ENCODE measurements at regions not wholly inside any gene's neighbourhood (a gene's known extent, or its start where the extent isn't known, plus 50 kb on each side); places are given as distances from the start of the nearest gene placed in this dataset.

DNA sequence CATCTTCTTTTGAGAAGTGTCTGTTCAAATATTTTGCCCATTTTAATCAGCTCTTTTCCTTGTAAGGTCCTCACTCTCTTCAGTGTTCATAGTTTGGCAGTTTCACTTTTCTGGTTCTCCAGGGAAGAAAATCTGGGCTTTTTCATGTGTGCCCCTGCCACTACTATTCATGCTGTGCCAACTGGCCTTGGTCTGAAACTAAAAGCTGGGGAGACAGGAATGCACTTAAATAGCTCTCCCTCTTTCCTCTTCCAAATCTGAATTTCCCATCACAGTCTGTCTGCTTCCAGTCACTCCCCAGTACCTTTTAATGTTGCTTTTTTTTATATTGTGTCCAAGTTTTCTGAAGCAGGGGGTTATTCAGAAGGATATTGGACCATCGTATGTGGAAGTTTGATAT, 574.3 kb upstream of the POU3F3 start:
- Histone ChIP-seq H4K20me1 (ENCODE audit: insufficient read depth) (no peaks in the 10 kb centered on the region), H3K79me2 (replicated peaks; ENCODE audit: insufficient read depth, low read length) (no peaks in the 10 kb centered on the region), H3K27me3 (ENCODE audit: insufficient read depth, low read depth, low read length) (no peaks in the 10 kb centered on the region), H3K9me2 (ENCODE audit: insufficient read depth, low read length) (no peaks in the 10 kb centered on the region), H3F3A (ENCODE audit: insufficient read depth, low read length, poor library complexity, severe bottlenecking) (no peaks in the 10 kb centered on the region), H3K27ac (ENCODE audit: low read length) (no peak overlapping the region), H2AFZ (ENCODE audit: low read depth, low read length) (no peak overlapping the region), H3K4me3 (ENCODE audit: low read length) (no peak overlapping the region), H3K9me3 (ENCODE audit: low read length) (no peaks in the 10 kb centered on the region), H3K9ac (ENCODE audit: low read length) (no peak overlapping the region), H3K4me2 (ENCODE audit: low read length) (no peak overlapping the region), H3K36me3 (ENCODE audit: insufficient read depth, low read length) (no peaks in the 10 kb centered on the region)
- TF ChIP-seq RAD21 (conservative IDR thresholded peaks at IDR 0.05): no peak

DNA sequence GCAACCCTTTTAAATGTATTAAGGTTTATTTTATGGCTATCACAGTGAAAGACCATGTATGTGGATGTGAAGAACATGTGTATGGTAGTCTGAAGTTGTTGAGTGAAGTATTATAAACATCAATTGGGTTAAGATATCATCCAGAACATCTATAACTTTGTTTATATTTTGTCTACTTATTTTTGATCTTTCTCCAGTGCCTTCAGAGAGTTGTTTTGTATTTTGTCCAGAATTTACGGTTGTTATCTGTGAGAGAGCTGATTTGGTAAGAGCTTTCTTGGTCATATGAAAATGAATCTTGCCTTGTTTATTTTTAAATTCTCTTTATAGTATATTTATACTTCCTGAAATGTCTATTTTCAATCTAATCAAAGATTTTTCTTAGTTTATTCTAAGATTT, 573.7 kb upstream of the POU3F3 start:
- Histone ChIP-seq H3K9me3 (ENCODE audit: low read length) (no peaks in the 10 kb centered on the region), H3K27me3 (ENCODE audit: insufficient read depth, low read depth, low read length) (no peaks in the 10 kb centered on the region), H3K9me2 (ENCODE audit: insufficient read depth, low read length) (no peaks in the 10 kb centered on the region), H3K4me2 (ENCODE audit: low read length) (no peak overlapping the region), H4K20me1 (ENCODE audit: insufficient read depth) (no peaks in the 10 kb centered on the region), H3K79me2 (replicated peaks; ENCODE audit: insufficient read depth, low read length) (no peaks in the 10 kb centered on the region), H3F3A (ENCODE audit: insufficient read depth, low read length, poor library complexity, severe bottlenecking) (no peaks in the 10 kb centered on the region), H3K27ac (ENCODE audit: low read length) (no peak overlapping the region), H3K36me3 (ENCODE audit: insufficient read depth, low read length) (no peaks in the 10 kb centered on the region), H2AFZ (ENCODE audit: low read depth, low read length) (no peak overlapping the region), H3K9ac (ENCODE audit: low read length) (no peak overlapping the region), H3K4me3 (ENCODE audit: low read length) (no peak overlapping the region)
- TF ChIP-seq EZH2 (IDR thresholded peaks at IDR 0.05; ENCODE audit: borderline replicate concordance, insufficient read depth, low read length, poor library complexity, severe bottlenecking): no peak
- no peak for TF ChIP-seq MXI1 (conservative IDR thresholded peaks at IDR 0.05; ENCODE audit: poor library complexity, severe bottlenecking)
- no peak for TF ChIP-seq EP300 (conservative IDR thresholded peaks at IDR 0.05; ENCODE audit: poor library complexity, severe bottlenecking)
- TF ChIP-seq, protein P1, sequence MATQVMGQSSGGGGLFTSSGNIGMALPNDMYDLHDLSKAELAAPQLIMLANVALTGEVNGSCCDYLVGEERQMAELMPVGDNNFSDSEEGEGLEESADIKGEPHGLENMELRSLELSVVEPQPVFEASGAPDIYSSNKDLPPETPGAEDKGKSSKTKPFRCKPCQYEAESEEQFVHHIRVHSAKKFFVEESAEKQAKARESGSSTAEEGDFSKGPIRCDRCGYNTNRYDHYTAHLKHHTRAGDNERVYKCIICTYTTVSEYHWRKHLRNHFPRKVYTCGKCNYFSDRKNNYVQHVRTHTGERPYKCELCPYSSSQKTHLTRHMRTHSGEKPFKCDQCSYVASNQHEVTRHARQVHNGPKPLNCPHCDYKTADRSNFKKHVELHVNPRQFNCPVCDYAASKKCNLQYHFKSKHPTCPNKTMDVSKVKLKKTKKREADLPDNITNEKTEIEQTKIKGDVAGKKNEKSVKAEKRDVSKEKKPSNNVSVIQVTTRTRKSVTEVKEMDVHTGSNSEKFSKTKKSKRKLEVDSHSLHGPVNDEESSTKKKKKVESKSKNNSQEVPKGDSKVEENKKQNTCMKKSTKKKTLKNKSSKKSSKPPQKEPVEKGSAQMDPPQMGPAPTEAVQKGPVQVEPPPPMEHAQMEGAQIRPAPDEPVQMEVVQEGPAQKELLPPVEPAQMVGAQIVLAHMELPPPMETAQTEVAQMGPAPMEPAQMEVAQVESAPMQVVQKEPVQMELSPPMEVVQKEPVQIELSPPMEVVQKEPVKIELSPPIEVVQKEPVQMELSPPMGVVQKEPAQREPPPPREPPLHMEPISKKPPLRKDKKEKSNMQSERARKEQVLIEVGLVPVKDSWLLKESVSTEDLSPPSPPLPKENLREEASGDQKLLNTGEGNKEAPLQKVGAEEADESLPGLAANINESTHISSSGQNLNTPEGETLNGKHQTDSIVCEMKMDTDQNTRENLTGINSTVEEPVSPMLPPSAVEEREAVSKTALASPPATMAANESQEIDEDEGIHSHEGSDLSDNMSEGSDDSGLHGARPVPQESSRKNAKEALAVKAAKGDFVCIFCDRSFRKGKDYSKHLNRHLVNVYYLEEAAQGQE (IDR thresholded peaks at IDR 0.05; ENCODE audit: borderline replicate concordance): no peak
- TF ChIP-seq POLR2AphosphoS5 (IDR thresholded peaks at IDR 0.05): no peak
- TF ChIP-seq, protein P2, sequence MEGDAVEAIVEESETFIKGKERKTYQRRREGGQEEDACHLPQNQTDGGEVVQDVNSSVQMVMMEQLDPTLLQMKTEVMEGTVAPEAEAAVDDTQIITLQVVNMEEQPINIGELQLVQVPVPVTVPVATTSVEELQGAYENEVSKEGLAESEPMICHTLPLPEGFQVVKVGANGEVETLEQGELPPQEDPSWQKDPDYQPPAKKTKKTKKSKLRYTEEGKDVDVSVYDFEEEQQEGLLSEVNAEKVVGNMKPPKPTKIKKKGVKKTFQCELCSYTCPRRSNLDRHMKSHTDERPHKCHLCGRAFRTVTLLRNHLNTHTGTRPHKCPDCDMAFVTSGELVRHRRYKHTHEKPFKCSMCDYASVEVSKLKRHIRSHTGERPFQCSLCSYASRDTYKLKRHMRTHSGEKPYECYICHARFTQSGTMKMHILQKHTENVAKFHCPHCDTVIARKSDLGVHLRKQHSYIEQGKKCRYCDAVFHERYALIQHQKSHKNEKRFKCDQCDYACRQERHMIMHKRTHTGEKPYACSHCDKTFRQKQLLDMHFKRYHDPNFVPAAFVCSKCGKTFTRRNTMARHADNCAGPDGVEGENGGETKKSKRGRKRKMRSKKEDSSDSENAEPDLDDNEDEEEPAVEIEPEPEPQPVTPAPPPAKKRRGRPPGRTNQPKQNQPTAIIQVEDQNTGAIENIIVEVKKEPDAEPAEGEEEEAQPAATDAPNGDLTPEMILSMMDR (IDR thresholded peaks at IDR 0.05; ENCODE audit: poor library complexity, severe bottlenecking): no peak
- no peak for TF ChIP-seq SMC3 (conservative IDR thresholded peaks at IDR 0.05; ENCODE audit: poor library complexity)
- TF ChIP-seq RAD21 (conservative IDR thresholded peaks at IDR 0.05): no peak
- TF ChIP-seq TAF1 (IDR thresholded peaks at IDR 0.05; ENCODE audit: low read depth): no peak

DNA sequence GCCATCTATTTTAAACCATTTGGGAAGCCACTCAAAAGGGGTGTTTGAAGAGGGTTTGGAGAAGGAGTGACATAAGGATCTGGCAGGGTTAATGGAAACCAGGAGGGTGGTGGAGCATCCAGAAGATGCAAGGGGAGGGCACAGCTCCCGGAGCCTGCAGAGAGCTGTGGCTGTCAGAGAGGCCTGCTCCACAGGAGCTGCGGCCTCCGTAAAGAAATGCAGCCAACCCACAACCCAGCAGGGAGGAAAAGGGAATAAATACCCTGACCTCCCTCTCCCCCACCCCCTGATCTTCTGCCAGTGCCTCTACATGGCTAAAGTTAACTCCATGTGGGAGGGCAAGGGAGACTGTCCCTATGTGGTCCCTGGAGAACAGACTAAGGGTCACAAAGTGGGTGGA, 567.1 kb upstream of the POU3F3 start:
- no peaks in the 10 kb centered on the region for H3K27me3 ChIP-seq (ENCODE audit: insufficient read depth, low read depth, low read length)
- no peak overlapping the region for H3K9ac ChIP-seq (ENCODE audit: low read length)
- no peaks in the 10 kb centered on the region for H4K20me1 ChIP-seq (ENCODE audit: insufficient read depth)
- no peaks in the 10 kb centered on the region for H3K79me2 ChIP-seq (replicated peaks; ENCODE audit: insufficient read depth, low read length)
- H2AFZ ChIP-seq (ENCODE audit: low read depth, low read length): no peak overlapping the region
- no peak overlapping the region for H3K27ac ChIP-seq (ENCODE audit: low read length)
- H3F3A ChIP-seq (ENCODE audit: insufficient read depth, low read length, poor library complexity, severe bottlenecking): no peaks in the 10 kb centered on the region
- H3K9me3 ChIP-seq (ENCODE audit: low read length): no peaks in the 10 kb centered on the region
- TF ChIP-seq TAF1 (IDR thresholded peaks at IDR 0.05; ENCODE audit: low read depth) (no peak), EZH2 (IDR thresholded peaks at IDR 0.05; ENCODE audit: borderline replicate concordance, insufficient read depth, low read length, poor library complexity, severe bottlenecking) (no peak), MXI1 (conservative IDR thresholded peaks at IDR 0.05; ENCODE audit: poor library complexity, severe bottlenecking) (no peak), SMC3 (conservative IDR thresholded peaks at IDR 0.05; ENCODE audit: poor library complexity) (no peak), RAD21 (conservative IDR thresholded peaks at IDR 0.05) (no peak)
- no peaks in the 10 kb centered on the region for H3K9me2 ChIP-seq (ENCODE audit: insufficient read depth, low read length)
- H3K4me3 ChIP-seq (ENCODE audit: low read length): no peak overlapping the region
- H3K36me3 ChIP-seq (ENCODE audit: insufficient read depth, low read length): no peaks in the 10 kb centered on the region
- H3K4me2 ChIP-seq (ENCODE audit: low read length): no peak overlapping the region
